ENCODE measurements at regions not wholly inside any gene's neighbourhood (a gene's known extent, or its start where the extent isn't known, plus 50 kb on each side); places are given as distances from the start of the nearest gene placed in this dataset.

- TF ChIP-seq CTCF (IDR thresholded peaks at IDR 0.05) (no peak), POLR2A (IDR thresholded peaks at IDR 0.05) (no peak)
Observed at GRCh38 chr12:90262251-90262650, 553.6 kb upstream of the ATP2B1 start.

Measured in thyroid gland (tissue), 4 donors.